ENCODE measurements at regions not wholly inside any gene's neighbourhood (a gene's known extent, or its start where the extent isn't known, plus 50 kb on each side); places are given as distances from the start of the nearest gene placed in this dataset.
A peak's percentile ranks its signal among the peaks of the same experiment; 100 is the strongest.

DNA sequence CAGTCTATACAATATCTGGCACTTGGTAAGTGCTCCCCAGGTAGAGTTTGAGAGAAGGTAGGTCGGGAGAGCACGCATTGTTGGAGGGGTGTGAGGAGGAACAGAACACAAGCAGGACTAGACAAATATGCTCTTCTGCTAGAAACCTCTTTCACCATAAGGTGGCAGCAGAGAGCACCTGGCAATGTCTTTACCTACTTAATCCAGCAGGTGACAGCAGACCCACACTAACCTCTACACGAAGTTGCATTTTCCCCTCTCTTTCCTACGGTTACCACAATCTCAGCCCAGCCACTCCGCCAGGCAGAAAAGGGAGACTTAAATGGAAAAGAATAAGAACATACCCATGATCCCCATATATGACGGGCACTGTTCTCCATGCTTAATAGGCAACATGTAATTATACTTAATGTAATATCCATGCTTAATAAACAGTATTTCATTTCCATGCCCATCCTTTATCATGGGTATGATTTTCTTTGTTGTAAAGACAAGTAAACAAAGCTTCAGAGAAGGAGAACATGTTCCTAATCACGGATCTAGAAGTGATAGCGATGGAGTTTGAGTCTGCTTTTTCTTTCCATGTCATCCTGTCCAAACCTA is 55.1 kb upstream of the CCL2 start:
- intact Hi-C loops (cut with DNase I) = loop anchor here (2.0 to 10.0 kb wide), 5 partner anchors 105 to 165 kb away; partner anchors contain the start of gene CCL1 (in 3 of the 4)
- no peaks in the 10 kb centered on the region for H3K27me3 ChIP-seq
- H3K9me3 ChIP-seq = no peaks in the 10 kb centered on the region
- DNase-seq = peak; percentile 52 to 82 (median 62)
- 11 to 15% (median 12%) methylated on average over 8 of the region's 8 CpGs for WGBS, 3 donors
- no peaks in the 10 kb centered on the region for H3K4me1 ChIP-seq (ENCODE audit: insufficient read depth)
- peak; percentile 16 for TF ChIP-seq POLR2A (IDR thresholded peaks at IDR 0.05)
- no peak for TF ChIP-seq EP300 (IDR thresholded peaks at IDR 0.05)
- TF ChIP-seq, protein P1, sequence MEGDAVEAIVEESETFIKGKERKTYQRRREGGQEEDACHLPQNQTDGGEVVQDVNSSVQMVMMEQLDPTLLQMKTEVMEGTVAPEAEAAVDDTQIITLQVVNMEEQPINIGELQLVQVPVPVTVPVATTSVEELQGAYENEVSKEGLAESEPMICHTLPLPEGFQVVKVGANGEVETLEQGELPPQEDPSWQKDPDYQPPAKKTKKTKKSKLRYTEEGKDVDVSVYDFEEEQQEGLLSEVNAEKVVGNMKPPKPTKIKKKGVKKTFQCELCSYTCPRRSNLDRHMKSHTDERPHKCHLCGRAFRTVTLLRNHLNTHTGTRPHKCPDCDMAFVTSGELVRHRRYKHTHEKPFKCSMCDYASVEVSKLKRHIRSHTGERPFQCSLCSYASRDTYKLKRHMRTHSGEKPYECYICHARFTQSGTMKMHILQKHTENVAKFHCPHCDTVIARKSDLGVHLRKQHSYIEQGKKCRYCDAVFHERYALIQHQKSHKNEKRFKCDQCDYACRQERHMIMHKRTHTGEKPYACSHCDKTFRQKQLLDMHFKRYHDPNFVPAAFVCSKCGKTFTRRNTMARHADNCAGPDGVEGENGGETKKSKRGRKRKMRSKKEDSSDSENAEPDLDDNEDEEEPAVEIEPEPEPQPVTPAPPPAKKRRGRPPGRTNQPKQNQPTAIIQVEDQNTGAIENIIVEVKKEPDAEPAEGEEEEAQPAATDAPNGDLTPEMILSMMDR (IDR thresholded peaks at IDR 0.05) = peak; percentile 94 to 98 (median 98)
- H3K4me3 ChIP-seq = no peak overlapping the region
- no peaks in the 10 kb centered on the region for H3K36me3 ChIP-seq
- no peak overlapping the region for H3K27ac ChIP-seq

DNA sequence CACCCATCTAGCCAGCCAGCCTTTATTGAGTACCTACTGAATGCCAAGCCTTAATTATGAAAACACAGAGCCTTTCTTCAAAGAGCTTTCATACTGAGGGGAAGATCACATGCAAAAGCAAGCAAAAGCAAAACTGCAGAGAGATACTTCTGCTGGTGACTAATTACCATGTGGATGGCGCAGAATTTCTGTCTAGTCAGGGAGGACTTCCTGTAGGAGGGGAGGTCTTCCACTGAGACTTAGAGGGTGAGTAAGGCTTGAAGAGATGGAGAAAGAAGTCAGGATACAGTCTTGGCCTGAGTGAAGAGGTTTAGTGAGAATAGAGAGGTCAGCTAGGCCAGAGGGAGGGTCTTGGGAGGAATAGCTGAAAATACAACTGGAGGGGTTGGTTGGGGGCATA is 53.9 kb upstream of the CCL2 start:
- intact Hi-C loops (cut with DNase I) = loop anchor here (2.0 to 10.0 kb wide), 5 partner anchors 104 to 164 kb away; partner anchors contain the start of gene CCL1 (in 3 of the 4)
- no peaks in the 10 kb centered on the region for H3K36me3 ChIP-seq
- no peak for DNase-seq
- no peaks in the 10 kb centered on the region for H3K27me3 ChIP-seq
- no peak overlapping the region for H3K27ac ChIP-seq
- H3K4me3 ChIP-seq = no peak overlapping the region
- no peaks in the 10 kb centered on the region for H3K4me1 ChIP-seq (ENCODE audit: insufficient read depth)
- no peaks in the 10 kb centered on the region for H3K9me3 ChIP-seq
- 91 to 96% (median 91%) methylated on average over 1 of the region's 1 CpG for WGBS, 3 donors
- TF ChIP-seq EP300 (IDR thresholded peaks at IDR 0.05) = no peak
- TF ChIP-seq, protein P1 (IDR thresholded peaks at IDR 0.05) = no peak
- no peak for TF ChIP-seq POLR2A (IDR thresholded peaks at IDR 0.05)

DNA sequence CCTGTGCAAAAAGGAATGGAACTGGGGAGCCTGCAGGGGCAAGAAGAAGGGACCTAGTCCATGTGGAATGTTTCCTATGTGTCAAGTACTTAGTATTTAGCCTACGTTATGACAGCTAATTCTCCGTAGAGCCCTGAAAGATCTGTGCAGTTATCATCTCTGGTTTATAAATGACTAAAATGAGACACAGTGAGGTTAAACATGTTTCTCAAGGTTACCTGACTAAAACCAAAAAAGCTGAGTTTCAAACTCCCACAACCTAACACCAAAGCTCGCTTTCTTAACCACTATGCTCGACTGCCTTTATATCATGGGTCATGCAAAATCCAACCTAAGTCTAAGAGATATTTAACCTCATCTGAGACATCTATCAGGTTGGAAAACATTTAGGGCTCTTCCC is 53.3 kb upstream of the CCL2 start:
- intact Hi-C loops (cut with DNase I) = loop anchor here (2.0 to 10.0 kb wide), 5 partner anchors 103 to 163 kb away; partner anchors contain the start of gene CCL1 (in 3 of the 4)
- Histone ChIP-seq H3K27ac (no peak overlapping the region), H3K36me3 (no peaks in the 10 kb centered on the region), H3K27me3 (no peaks in the 10 kb centered on the region), H3K4me1 (ENCODE audit: insufficient read depth) (no peaks in the 10 kb centered on the region), H3K4me3 (no peak overlapping the region), H3K9me3 (no peaks in the 10 kb centered on the region)
- no peak for DNase-seq
- 65 to 79% (median 73%) methylated on average over 4 of the region's 4 CpGs for WGBS, 3 donors
- TF ChIP-seq EP300 (IDR thresholded peaks at IDR 0.05) (no peak), POLR2A (IDR thresholded peaks at IDR 0.05) (no peak)
- TF ChIP-seq, protein P1 (IDR thresholded peaks at IDR 0.05) = no peak

DNA sequence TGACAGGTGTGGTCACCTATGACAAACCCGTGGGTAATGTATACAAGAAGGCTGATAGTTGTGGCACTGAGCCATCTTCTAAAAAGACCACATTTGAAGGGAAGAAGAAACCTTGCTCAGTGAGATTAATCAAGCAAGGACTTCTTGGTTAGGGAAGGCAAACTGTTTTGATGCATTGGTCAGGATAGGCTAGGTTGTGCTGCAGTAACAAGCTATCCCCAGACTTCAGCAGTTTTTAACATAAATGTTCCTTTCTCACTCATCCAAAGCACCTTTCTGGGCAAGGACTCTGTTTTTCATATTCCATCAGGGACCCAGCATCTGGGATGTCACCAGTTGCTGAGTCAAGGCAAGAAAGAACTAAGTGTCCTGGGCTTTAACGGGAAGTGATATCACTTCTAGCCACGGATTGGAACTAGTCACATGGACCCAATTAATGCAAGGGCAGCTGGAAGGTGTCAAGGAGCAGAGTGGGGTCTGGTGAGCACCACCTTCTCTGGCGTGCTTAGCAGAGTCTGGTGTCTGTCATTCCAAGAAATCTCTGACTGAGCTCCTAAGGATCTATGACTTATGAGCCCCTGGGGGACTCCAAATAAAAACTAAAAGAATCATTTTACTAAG is 52.0 kb upstream of the CCL2 start:
- 47 to 54% (median 52%) methylated on average over 4 of the region's 4 CpGs for WGBS, 3 donors
- DNase-seq = no peak

More for the DNA sequence above, 52.0 kb upstream of the CCL2 start:
- Histone ChIP-seq H3K4me1 (ENCODE audit: insufficient read depth) (no peaks in the 10 kb centered on the region), H3K27me3 (no peaks in the 10 kb centered on the region), H3K9me3 (no peaks in the 10 kb centered on the region), H3K4me3 (no peak overlapping the region), H3K36me3 (no peaks in the 10 kb centered on the region), H3K27ac (no peak overlapping the region)
- TF ChIP-seq POLR2A (IDR thresholded peaks at IDR 0.05) = no peak
- TF ChIP-seq, protein P1 (IDR thresholded peaks at IDR 0.05) = no peak
- TF ChIP-seq EP300 (IDR thresholded peaks at IDR 0.05) = no peak
- intact Hi-C loops (cut with DNase I) = loop anchor here in 3 of 4 donors (5.0 to 10.0 kb wide), 3 partner anchors 102 to 162 kb away; partner anchors contain the start of gene CCL1 (in 2 of the 3)
